ENCODE measurements at regions not wholly inside any gene's neighbourhood (a gene's known extent, or its start where the extent isn't known, plus 50 kb on each side); places are given as distances from the start of the nearest gene placed in this dataset.

GRCh38 chr7:26451997-26452396 lies 160.3 kb downstream of the SNX10 start:
- POLR2A ChIA-PET = no interaction called here
- DNase-seq = no peak
- CTCF ChIA-PET = interaction anchor here (1.0 kb wide), 1 partner anchor 19 kb away, joined by 3 read pairs; no protein-coding TSS in a partner anchor

DNA sequence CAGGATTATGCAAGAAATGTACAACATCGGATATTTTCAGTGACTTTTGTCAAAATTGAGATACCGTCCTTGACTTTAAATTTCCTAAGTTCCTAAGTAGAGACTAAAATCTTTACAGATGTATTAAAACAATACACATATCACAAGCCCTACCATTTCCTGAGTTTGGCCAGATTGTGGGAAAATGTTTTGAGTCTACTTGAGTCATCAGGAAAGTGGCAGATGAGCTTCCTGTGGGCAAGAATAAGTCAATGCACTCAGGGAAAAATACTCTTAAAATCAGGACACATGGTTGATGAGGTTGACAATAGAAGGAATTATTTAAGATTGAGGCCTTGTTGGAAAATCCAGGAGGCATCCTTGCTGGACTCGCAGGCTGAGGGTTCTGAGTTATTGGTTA lies 162.5 kb downstream of the SNX10 start:
- H3K79me2 ChIP-seq (ENCODE audit: control insufficient read depth, insufficient read depth, low read length) = no peaks in the 10 kb centered on the region
- no peaks in the 10 kb centered on the region for H3K36me3 ChIP-seq (replicated peaks in 1 of 2; ENCODE audit: control extremely low read depth in 1 of 2, control insufficient read depth in 1 of 2, extremely low read depth in 1 of 2, insufficient read depth in 2 of 2, low read length in 1 of 2)
- H3K9me3 Mint-ChIP-seq (ENCODE audit: insufficient read depth) = no peaks in the 10 kb centered on the region
- intact Hi-C loops (cut with micrococcal nuclease) = no loop called here
- H3K4me1 Mint-ChIP-seq = no peaks in the 10 kb centered on the region
- H3K4me3 Mint-ChIP-seq = no peak overlapping the region
- H2AFZ ChIP-seq (ENCODE audit: insufficient read depth, low read depth, low read length, poor library complexity, severe bottlenecking) = no peak overlapping the region
- DNase-seq (no peak), ATAC-seq (ENCODE audit: low read depth) (no peak)
- H3K27ac ChIP-seq (ENCODE audit: low read length in 2 of 2) = no peak overlapping the region
- no peak overlapping the region for H3K4me2 ChIP-seq (replicated peaks; ENCODE audit: low read depth, low read length, poor library complexity, severe bottlenecking)
- 46% methylated on average over 1 of the region's 3 CpGs for WGBS (ENCODE audit: insufficient coverage)
- H3K4me3 ChIP-seq (ENCODE audit: control extremely low read depth in 1 of 5, extremely low read depth in 1 of 5, insufficient read depth in 1 of 5, low read depth in 2 of 5, low read length in 4 of 5) = no peak overlapping the region
- no peaks in the 10 kb centered on the region for H4K20me1 ChIP-seq (ENCODE audit: control insufficient read depth, insufficient read depth, low read length, poor library complexity, severe bottlenecking)
- H3K9me3 ChIP-seq (ENCODE audit: control extremely low read depth in 1 of 3, control insufficient read depth in 2 of 3, insufficient read depth in 1 of 3, low read length in 2 of 3) = no peaks in the 10 kb centered on the region
- H3K27me3 Mint-ChIP-seq = peaks cover under 1% of the 10 kb centered on the region
- H3K27ac Mint-ChIP-seq = no peak overlapping the region
- no peaks in the 10 kb centered on the region for H3K27me3 ChIP-seq (replicated peaks in 1 of 4; ENCODE audit: control extremely low read depth in 1 of 4, control insufficient read depth in 3 of 4, insufficient read depth in 4 of 4, low read length in 3 of 4)
- no peaks in the 10 kb centered on the region for H3K4me1 ChIP-seq (ENCODE audit: control insufficient read depth in 2 of 2, insufficient read depth in 2 of 2, low read length in 2 of 2)
- TF ChIP-seq, protein P1, sequence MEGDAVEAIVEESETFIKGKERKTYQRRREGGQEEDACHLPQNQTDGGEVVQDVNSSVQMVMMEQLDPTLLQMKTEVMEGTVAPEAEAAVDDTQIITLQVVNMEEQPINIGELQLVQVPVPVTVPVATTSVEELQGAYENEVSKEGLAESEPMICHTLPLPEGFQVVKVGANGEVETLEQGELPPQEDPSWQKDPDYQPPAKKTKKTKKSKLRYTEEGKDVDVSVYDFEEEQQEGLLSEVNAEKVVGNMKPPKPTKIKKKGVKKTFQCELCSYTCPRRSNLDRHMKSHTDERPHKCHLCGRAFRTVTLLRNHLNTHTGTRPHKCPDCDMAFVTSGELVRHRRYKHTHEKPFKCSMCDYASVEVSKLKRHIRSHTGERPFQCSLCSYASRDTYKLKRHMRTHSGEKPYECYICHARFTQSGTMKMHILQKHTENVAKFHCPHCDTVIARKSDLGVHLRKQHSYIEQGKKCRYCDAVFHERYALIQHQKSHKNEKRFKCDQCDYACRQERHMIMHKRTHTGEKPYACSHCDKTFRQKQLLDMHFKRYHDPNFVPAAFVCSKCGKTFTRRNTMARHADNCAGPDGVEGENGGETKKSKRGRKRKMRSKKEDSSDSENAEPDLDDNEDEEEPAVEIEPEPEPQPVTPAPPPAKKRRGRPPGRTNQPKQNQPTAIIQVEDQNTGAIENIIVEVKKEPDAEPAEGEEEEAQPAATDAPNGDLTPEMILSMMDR (IDR thresholded peaks at IDR 0.05) = no peak
- no peak for TF ChIP-seq EZH2 (IDR thresholded peaks at IDR 0.05; ENCODE audit: borderline replicate concordance, insufficient read depth, low read depth, low read length, poor library complexity, severe bottlenecking)
- no peak overlapping the region for H3K9ac ChIP-seq (ENCODE audit: low read length)
- ChIA-PET CTCF (no interaction called here), POLR2A (no interaction called here)

More at GRCh38 chr7:26451997-26452396, 160.3 kb downstream of the SNX10 start:
- no peak overlapping the region for H3K4me3 ChIP-seq (ENCODE audit: control extremely low read depth in 1 of 5, extremely low read depth in 1 of 5, insufficient read depth in 1 of 5, low read depth in 2 of 5, low read length in 4 of 5)
- TF ChIP-seq, protein P1 (IDR thresholded peaks at IDR 0.05) = no peak
- no peak for TF ChIP-seq EZH2 (IDR thresholded peaks at IDR 0.05; ENCODE audit: borderline replicate concordance, insufficient read depth, low read depth, low read length, poor library complexity, severe bottlenecking)
- Mint-ChIP-seq H3K27ac (no peak overlapping the region), H3K4me3 (no peak overlapping the region), H3K27me3 (peaks cover 5% of the 10 kb centered on the region), H3K9me3 (ENCODE audit: insufficient read depth) (no peaks in the 10 kb centered on the region), H3K4me1 (no peaks in the 10 kb centered on the region)
- no peak overlapping the region for H2AFZ ChIP-seq (ENCODE audit: insufficient read depth, low read depth, low read length, poor library complexity, severe bottlenecking)
- ATAC-seq (ENCODE audit: low read depth) = no peak
- no peak overlapping the region for H3K27ac ChIP-seq (ENCODE audit: low read length in 2 of 2)
- no peak overlapping the region for H3K4me2 ChIP-seq (replicated peaks; ENCODE audit: low read depth, low read length, poor library complexity, severe bottlenecking)
- WGBS (ENCODE audit: insufficient coverage) = 91% methylated on average over 2 of the region's 3 CpGs
- no peaks in the 10 kb centered on the region for H3K79me2 ChIP-seq (ENCODE audit: control insufficient read depth, insufficient read depth, low read length)
- H3K4me1 ChIP-seq (ENCODE audit: control insufficient read depth in 2 of 2, insufficient read depth in 2 of 2, low read length in 2 of 2) = no peaks in the 10 kb centered on the region
- intact Hi-C loops (cut with micrococcal nuclease) = no loop called here
- H3K9me3 ChIP-seq (ENCODE audit: control extremely low read depth in 1 of 3, control insufficient read depth in 2 of 3, insufficient read depth in 1 of 3, low read length in 2 of 3) = no peaks in the 10 kb centered on the region
- H3K9ac ChIP-seq (ENCODE audit: low read length) = no peak overlapping the region
- H3K27me3 ChIP-seq (replicated peaks in 1 of 4; ENCODE audit: control extremely low read depth in 1 of 4, control insufficient read depth in 3 of 4, insufficient read depth in 4 of 4, low read length in 3 of 4) = peaks cover 0 to 2% (median 0%) of the 10 kb centered on the region in 4 experiments
- no peaks in the 10 kb centered on the region for H3K36me3 ChIP-seq (replicated peaks in 1 of 2; ENCODE audit: control extremely low read depth in 1 of 2, control insufficient read depth in 1 of 2, extremely low read depth in 1 of 2, insufficient read depth in 2 of 2, low read length in 1 of 2)
- H4K20me1 ChIP-seq (ENCODE audit: control insufficient read depth, insufficient read depth, low read length, poor library complexity, severe bottlenecking) = no peaks in the 10 kb centered on the region

All from B cell (primary cell).